ENCODE measurements at regions not wholly inside any gene's neighbourhood (a gene's known extent, or its start where the extent isn't known, plus 50 kb on each side); places are given as distances from the start of the nearest gene placed in this dataset.
A peak's percentile ranks its signal among the peaks of the same experiment; 100 is the strongest.

DNA sequence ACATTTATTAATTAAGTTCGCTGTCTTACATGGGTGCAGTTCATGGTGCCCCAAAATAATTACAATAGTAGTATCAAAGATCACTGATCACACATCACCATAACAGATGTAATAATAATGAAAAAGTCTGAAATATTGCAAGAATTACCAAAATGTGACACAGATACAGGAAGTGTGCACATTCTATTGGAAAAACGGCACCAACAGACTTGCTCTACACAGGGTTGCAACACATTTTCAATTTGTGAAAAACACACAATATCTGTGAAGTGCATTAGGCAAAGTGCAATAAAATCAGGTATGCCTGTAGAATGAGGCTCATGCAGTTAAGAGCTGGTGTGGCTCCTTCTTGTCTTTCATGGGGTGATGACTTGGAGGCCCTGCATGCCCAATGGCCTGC lies 265.8 kb downstream of the RPLP1 start:
- DNase-seq (ENCODE audit: low spot score) = no peak

DNA sequence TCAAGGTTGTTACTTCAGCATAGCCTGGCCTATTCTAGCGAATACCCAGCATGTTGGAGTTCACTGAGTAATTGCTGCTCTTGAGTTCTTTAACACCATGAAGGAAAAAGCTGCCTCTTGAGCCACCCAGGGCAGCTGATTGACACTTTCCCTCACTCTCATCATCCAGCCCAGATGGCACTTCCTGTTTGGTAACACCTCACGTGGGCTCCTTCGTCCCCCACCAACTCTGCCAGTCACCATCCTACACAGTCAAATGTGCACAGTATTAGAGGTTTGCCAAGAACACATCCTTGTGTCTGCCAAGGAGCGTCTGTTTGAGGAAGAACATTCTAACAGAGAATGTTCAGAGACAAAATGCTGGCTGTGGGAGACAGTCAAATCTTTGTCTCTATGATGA lies 266.3 kb downstream of the RPLP1 start:
- no peak for DNase-seq (ENCODE audit: low spot score)

DNA sequence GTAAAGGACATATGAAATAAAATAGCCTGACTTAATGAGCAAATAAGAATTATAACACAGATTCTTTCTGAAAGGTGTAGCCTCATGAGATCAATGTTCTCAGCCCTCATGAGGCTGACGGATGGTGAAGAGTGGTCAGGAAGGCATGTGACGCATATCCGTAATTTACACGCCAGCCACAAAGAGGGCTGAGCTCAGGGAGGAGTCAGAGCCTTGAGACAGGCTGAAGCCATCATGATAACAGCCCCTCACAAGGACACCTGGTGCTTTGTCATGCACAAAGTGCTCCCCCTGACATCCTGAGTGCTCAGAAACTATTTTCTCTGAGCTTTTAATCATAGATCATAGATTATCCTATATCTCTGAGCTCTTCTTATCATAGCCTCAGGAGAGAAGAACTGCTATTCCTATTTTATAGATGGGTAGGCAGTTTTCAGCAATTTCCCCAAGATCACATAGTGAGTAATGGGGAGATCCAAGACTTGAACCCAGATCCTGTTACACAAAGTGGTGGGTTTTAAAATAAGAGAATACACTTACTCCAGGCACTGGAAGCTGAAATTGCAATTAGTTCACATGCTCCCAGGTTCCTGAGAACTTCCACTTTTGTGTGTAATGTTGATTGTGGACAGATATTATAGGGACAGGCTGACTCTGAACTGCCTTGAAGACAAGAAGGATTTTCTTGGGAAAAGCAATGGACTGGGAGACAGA lies 267.1 kb downstream of the RPLP1 start:
- DNase-seq (ENCODE audit: low spot score) = peak; percentile 77

DNA sequence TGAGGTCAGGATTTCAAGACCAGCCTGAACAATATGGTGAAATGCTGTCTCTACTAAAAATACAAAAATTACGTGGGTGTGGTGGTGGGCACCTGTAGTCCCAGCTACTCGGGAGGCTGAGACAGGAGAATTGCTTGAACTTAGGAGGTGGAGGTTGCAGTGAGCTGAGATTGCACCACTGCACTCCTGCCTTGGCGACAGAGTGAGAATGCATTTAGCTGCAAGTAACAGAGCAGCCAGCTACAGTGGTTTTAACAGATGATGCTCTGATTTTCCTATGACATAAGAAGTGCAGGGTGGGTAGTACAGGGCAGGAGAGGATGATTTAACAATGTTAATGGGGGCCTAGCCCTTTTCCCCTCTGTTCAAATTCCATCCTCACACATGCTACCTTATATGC lies 267.9 kb downstream of the RPLP1 start:
- DNase-seq (ENCODE audit: low spot score) = no peak

DNA sequence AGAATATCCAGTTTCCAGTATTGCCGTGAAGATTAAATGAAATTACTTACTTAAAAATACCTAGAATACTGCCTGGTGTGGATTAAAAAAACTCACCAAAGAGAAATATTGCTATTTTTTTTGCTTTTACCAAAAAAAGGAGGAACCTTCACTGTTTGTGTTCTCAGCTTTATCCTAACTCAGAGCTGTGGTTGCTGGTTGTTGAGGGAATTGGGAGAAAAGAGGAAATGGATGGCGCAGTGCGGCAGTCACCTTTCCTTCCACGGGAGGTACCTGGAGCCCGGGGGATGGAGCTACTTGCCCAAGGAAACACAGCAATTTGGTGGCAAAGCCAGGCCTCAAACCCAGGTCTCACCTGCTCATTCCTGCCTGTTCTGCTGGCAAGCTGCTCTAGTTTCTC lies 270.3 kb downstream of the RPLP1 start:
- no peak for DNase-seq (ENCODE audit: low spot score)

DNA sequence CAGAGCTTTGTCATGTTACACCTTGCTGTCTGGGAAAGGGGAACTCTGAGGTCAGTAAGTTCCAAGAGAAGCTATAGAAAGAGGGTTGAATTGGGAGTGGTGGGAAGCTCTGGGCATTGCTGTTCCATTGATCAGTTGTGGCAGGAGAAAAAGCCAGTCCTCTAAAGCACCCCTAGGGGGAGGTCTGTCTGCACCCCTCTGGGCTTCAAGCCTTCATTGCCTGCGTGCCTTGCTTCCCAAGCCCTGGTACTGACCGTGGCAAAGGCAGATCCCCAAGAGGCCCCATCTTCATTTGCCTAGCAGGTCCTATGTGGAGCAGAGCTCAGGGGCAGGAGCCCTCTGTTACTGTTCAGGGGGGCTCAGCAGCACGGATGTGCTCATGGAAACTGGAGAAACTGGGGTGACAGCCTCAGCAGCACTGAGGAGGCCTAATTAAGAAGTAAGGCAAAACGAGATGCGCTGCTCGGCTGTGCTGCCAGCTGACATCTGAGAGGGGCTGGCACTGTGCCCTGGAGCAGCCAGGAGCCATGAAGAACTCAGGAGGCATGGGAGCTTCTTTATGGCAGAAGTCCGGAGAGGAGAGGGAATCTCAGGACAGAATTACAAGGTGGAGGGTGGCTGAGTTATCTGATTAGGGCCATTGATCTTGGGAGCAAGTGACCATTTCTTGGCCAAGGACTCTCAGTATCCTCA lies 270.9 kb downstream of the RPLP1 start:
- DNase-seq (ENCODE audit: low spot score) = peak; percentile 71

DNA sequence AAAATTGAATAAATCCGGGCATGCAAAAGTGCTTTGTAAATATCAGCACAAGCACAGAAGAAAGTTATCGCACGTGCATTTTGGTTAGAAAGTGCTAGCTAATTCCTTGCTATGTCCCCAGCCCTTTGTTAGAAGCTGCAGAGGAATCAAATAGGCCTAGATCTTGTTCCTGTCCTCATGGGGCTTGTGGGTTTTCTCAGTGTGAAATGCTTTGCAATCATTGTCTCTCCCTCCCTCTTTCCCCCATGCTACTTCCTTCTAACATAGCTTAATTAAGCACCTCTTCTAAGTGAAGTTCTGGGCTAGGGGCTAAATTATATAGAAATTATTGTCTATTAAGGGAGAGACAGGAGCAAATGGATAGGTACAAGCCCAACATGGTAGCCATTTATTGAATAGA lies 271.7 kb downstream of the RPLP1 start:
- no peak for DNase-seq (ENCODE audit: low spot score)

DNA sequence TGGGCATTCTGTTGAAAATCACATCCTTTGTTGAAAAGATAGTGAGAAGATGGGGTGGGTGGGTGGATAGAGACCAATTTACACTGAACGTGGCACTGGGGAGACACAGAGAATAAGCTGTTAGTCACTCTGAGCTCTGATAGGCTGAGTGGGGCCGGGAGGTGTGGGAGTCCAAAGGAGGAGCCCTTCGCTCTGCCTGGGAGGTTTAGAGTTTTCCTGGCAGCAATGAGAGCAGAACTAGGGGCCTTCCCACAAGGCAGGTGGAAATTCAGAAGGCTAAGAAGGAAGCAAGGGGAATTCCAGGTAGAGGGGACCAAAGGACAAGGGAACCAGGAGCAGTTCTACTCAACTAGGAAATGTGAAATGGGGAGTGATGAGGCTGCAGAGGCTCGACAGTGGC lies 272.7 kb downstream of the RPLP1 start:
- no peak for DNase-seq (ENCODE audit: low spot score)

DNA sequence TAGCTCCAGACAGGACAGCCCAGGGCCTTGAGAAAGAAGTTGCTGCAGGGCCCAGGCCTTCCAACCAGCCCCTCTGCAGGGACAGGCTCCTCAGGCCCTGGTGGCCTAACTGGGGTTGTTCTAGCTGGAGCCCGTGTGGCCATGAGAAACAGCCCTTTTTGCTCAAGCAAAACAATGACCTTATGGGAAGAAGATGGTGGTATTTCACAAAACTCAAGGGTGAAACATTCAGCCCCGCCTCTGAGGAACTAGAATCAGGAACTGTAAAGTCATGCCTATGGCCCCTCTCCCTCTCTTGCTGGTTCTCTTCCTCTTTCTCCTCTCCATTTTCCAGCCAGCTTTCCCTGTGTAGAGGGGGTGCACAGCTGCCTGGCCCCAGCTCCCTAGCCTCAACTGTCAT lies 273.3 kb downstream of the RPLP1 start:
- DNase-seq (ENCODE audit: low spot score) = no peak

DNA sequence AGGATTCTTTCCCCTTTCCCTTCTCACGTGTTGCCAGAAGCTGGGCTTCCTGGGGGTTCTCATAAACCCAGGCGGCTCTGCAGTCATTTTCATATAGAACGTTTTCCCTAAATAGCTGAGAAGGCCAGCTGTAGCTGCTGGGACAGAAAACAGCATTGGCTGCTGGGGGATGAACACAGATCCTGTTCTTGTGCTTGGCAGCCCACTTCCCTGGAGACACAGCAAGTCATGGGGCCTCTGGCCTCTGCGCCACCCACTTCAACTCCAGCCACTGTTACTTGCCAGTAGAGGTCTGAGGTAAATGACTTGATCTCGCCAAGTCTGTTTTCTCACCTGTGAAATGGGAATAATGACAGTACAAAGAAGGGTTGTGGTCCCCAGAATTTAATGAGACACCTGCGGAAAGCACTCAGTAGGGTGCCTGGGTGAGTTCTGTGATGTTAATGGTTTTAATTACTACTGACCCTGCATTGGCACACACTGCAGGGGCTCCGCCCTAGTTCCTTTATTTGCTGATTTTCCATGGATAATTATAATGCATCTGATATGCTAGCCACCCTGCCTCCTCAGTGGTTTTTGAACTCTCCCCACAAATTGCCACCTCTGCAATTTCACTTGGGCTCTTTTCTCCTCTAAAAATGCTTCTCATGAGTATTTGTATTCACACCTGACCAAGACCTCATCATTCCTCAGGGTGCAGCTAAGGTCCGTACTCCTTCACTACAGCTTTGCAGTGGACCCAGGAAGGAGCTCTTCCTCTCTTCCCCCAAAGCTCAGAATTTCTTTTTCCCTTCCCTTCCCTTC lies 274.7 kb downstream of the RPLP1 start:
- DNase-seq (ENCODE audit: low spot score) = no peak

DNA sequence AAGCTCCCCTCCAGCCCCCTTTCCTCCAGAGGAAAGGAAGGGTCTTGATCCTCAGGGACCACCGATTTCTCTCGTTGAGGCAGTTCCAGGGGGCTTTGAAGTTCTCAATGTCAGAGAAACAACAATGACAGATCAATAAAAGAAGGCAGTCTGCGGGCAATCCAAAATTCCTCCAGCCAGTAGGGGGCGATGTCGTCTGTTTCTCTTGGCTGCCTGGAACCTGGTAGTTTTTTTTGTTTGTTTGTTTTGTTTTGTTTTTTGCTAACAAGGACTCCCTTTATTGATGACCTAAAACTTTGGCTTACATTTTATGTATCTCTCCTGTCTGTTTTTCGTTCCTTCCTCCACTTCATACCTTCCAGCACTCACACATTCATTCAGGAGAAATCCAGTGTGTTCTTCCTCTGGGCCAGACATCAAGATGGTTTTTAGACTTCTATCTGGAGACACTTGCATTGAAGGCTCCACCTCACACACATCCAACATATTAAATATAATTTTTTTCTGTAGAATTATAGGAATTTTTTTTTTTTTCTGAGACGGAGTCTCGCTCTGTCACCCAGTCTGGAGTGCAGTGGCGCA lies 276.6 kb downstream of the RPLP1 start:
- no peak for DNase-seq (ENCODE audit: low spot score)

DNA sequence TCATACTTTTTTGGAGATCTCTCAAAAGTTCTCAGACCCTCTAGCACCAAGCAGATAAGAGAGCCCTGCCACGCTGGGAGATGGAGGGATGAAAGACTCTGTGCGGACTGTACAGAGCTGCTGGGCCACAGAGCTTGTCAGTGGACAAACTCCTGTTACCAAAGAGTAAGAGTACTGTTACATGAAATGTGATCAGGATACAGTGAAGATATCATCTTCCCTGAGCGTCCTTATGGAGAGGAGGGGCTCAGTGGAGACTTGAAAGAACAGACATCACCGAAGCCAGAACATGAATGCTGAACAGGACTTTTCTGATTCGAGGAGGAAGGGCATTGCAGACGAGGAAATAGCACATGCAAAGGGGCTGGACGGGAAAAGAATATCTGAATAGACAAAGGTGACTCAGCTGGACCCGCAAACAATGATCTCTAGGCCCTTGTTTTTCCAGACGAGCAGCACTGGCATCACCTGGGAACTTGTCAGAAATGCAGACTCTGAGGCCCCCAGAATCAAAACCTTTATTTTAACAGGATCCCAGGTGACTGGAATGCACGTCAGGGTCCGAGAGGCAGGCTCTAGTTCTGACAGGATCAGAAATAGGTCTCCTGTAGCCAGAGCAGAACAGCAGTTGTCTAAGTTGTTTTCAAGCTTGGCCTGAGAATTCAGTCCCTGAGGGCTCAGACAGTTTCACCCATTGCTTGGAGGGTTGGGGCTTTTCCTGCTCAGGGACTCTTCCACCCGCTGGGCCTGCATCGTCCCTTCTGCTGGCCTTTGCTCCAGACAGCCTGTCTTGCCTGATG lies 277.9 kb downstream of the RPLP1 start:
- no peak for DNase-seq (ENCODE audit: low spot score)

DNA sequence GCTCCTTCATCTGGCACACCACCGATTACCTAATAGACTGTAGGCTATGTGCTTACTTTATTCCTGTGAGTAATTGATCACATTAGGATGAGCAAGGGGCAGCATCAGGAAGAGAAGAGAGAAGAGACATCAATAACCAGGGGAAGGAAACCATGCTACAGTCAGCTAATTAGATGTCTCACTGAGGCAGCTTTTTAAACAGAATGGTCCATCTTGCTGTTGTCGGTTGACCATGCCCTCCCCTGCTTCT lies 278.4 kb downstream of the RPLP1 start:
- no peak for DNase-seq (ENCODE audit: low spot score)

DNA sequence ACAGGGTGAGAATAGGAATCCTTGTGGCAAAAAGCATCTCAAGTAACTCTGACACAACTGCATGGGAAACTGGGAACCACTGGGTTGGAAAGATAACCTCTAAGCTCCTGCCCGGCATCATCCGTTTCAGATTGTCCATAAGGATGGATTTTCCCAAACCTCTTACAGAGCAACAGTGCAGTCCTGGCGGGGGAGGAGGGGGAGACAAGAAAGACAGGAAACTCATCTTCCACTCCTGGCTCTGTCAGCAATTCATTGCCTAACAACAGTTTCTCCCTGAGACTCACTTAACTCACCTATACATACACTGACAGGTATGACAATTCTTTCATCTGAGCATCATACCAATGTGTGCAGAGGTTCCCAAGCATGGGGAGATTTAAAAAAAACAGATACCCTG lies 279.0 kb downstream of the RPLP1 start:
- DNase-seq (ENCODE audit: low spot score) = no peak

DNA sequence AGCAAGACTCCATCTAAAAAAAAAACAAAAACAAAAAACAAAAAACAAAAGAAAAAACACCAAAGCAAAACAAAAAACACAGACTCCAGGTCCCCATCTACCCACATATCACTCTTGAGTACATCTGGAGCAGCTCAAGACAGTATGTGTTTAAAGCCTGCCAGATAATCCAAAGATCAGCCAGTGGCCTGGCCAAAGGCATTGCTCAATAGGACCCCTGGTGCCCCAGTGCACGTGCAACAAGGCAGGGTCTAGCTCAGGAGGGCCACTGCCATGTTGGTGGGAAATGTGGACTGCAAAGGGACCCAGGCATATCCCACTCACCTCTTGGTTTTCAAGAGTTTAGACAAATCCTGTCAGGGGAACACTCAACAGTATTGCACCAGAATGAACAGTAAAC lies 279.5 kb downstream of the RPLP1 start:
- DNase-seq (ENCODE audit: low spot score) = no peak

DNA sequence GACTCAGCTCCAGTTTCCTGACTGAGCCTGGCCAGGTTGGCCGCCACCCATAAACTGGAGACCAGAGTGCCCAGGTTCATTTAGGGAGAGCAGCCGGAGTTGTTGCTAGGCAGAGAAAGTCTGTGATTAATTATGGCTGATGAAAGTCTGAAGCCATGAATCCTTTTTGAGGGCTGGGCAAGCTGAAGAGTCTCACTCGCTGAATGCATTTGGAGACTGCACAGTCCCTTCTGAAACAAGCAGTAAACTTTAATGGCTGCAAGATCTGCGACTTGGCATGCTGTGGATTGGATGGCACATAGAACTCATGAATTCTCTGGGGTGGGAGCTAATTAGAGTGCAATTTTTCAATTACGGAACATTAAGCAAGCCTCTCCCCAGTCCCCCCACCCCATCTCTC lies 282.1 kb downstream of the RPLP1 start:
- DNase-seq (ENCODE audit: low spot score) = no peak

DNA sequence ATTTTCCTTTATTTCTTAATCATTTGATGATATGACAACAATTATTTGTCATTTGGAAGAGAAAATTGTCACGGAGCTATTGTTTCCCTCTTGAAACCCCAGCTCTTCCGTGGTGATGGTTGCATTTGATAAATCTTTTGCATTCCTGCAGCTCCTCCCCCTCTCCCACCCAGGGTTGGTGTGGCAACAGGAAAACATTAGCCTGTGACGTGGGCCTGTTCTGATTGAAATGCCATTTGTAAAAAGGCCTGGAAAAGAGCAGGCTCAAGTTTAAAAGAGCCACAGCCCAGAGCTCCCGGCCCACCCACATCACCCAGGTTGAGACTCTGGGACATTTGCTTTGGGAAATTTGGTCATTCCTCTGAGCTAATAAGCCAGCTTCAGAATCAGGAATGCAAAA lies 282.5 kb downstream of the RPLP1 start:
- no peak for DNase-seq (ENCODE audit: low spot score)

DNA sequence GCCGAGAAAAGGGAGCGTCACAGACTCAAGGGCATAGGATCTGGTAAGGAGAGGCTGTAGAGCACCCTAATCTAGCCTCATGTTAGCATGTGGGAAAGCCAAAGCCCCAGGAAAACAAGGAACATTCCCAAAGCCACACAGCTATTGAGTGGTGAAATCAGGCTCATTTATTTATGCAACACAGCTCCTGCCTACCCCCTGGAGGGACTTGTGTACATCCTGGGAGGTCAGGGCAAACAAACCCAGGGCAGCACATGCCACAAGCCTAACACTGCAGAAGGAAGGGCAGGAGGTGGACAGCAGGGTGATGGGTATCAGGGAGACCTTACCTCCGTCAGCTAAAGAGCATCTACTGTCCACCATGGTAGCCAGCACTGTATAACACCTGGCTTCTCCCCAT lies 283.5 kb downstream of the RPLP1 start:
- DNase-seq (ENCODE audit: low spot score) = no peak

DNA sequence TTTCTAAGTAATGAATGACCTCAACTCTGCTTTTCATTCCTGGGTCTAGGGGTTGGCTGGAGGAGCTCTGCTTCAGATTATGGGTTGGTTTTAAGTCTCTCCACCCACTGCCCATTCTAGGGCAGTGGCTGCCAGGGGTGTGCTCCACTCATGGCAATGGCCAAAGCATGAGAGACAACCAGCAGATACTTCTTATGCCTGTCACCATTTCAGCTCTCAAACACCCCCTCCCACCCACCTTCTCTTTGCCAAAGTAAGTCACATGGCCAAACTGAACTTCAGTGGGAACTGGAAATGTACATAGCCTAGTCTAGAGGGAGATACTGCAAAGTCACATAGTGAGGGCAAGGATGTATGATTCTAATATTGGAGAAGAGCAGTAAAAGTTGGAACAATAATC lies 285.3 kb downstream of the RPLP1 start:
- no peak for DNase-seq (ENCODE audit: low spot score)

DNA sequence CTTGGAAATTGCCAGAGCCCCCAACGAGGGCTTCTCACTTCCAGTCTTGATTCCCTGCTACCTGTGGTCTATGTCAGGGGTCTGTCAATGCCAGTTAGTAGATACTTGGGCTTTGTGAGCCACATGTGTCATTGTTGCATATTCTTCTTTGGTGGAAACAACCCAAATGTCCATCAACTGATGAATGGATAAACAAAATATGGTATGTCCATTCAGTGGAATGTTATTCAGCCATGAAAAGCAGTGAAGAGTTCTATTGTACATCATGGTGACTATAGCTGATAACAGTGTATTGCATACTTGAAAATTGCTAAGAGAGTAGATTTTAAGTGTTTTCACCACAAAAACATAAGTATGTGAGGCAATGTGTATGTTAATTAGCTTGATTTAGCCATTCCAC lies 288.1 kb downstream of the RPLP1 start:
- DNase-seq (ENCODE audit: low spot score) = no peak

DNA sequence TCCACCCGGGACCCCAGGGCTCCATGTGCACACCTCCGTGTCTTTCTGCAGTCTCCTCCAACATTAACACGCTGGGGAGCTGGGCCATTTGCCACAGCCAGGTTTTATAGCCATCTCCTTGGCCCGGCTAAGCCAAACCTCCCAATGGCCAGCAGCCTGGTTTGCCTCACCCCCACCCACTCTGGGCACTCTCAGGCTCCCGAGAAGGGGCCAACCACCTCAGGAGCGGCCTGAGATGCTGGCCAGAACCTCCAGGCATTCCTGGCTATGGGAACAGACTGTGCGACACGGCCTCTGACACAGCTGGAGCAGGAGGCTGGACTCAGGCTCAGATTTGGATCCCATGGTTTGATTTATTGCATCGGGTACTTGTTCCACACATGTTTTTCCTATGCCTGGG lies 289.7 kb downstream of the RPLP1 start:
- no peak for DNase-seq (ENCODE audit: low spot score)

DNA sequence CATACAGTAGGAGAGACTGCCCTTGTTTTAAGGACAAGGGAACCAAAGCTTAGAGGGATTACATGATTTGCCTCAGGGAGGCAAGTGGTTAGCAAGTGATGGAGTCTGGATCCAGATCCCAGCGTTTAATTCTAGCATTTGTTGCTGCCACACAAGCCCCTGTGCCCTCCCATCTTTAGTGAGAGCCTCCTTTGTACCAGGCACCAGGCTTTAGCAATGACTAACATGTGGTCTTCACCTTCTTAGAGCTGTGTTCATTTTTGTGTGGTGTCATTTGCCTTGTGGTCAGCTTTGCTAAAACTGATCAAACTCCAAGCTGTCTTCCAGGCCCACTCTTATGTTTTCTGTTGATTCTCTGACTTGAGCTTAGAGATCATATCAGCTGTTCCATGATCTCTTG lies 290.5 kb downstream of the RPLP1 start:
- no peak for DNase-seq (ENCODE audit: low spot score)

Data from SW480 (cell line).